Smooth muscle cell (in vitro differentiated cells): ENCODE measurements at regions not wholly inside any gene's neighbourhood (a gene's known extent, or its start where the extent isn't known, plus 50 kb on each side); places are given as distances from the start of the nearest gene placed in this dataset.

Experiments
- DNase-seq: peaks from one replicate; lab custom pipeline; 2025; ENCODE audit not compliant: unreplicated experiment; lab: John Stamatoyannopoulos, UW
- H2AFZ ChIP-seq: fragments of 200-600 bp; sonication (generic); 2 replicates; pipeline ENCODE4 v1.6.0; 2016; ENCODE audit warnings: antibody characterized with exemption, low read depth, mild to moderate bottlenecking
- H3F3A ChIP-seq: fragments of 200-600 bp; sonication (generic); 2 replicates; pipeline ENCODE4 v1.6.0; 2017; ENCODE audit warnings: antibody characterized with exemption, low read depth
- H3K27ac ChIP-seq: fragments of 200-600 bp; sonication (generic); 2 replicates; pipeline ENCODE4 v1.5.1; 2016; ENCODE audit warnings: low read depth, mild to moderate bottlenecking
- H3K27me3 ChIP-seq: fragments of 200-600 bp; sonication (generic); 2 replicates; pipeline ENCODE4 v1.6.1; 2016; ENCODE audit warnings: low read depth, mild to moderate bottlenecking
- H3K36me3 ChIP-seq: fragments of 200-600 bp; sonication (generic); 2 replicates; pipeline ENCODE4 v1.5.1; 2016; ENCODE audit warnings: low read depth
- H3K4me1 ChIP-seq: fragments of 200-600 bp; sonication (generic); 2 replicates; pipeline ENCODE4 v1.5.1; 2016; ENCODE audit warnings: low read depth
- H3K4me2 ChIP-seq: fragments of 200-600 bp; sonication (generic); 2 replicates; pipeline ENCODE4 v1.6.0; 2016; ENCODE audit warnings: mild to moderate bottlenecking
- H3K4me3 ChIP-seq: fragments of 200-600 bp; sonication (generic); 2 replicates; pipeline ENCODE4 v1.5.1; 2016; ENCODE audit warnings: mild to moderate bottlenecking
- H3K79me2 ChIP-seq: fragments of 200-600 bp; sonication (generic); 2 replicates; pipeline ENCODE4 v1.6.0; 2016; ENCODE audit warnings: low read depth, mild to moderate bottlenecking
- H3K9ac ChIP-seq: fragments of 200-600 bp; sonication (generic); 2 replicates; pipeline ENCODE4 v1.6.0; 2016; ENCODE audit warnings: low read depth
- H3K9me3 ChIP-seq: fragments of 200-600 bp; sonication (generic); replicated peaks from 2 replicates; pipeline ENCODE4 v1.5.1; 2016; ENCODE audit warnings: low read depth
- H4K20me1 ChIP-seq: fragments of 200-600 bp; sonication (generic); 2 replicates; pipeline ENCODE4 v1.6.0; 2016; ENCODE audit warnings: low read depth
- CTCF ChIP-seq: fragments of 200-600 bp; sonication (generic); IDR thresholded peaks from 2 replicates; pipeline ENCODE4 v1.5.1; 2017; ENCODE audit warnings: borderline replicate concordance, mild to moderate bottlenecking, antibody characterized with exemption; ENCODE audit not compliant: insufficient read depth, poor library complexity, severe bottlenecking
- WGBS: methylation state at CpG from one replicate; pipeline ENCODE4 v1.1.7; 2016; ENCODE audit warnings: low lambda C conversion rate; 5-methylcytosine and 5-hydroxymethylcytosine counted together

GRCh38 chr13:42373048-42373812 is 101.3 kb downstream of the AKAP11 start:
- Histone ChIP-seq H3K36me3 (no peaks in the 10 kb centered on the region), H3K9ac (no peak overlapping the region), H3K4me2 (no peak overlapping the region), H3K9me3 (no peaks in the 10 kb centered on the region), H3K27me3 (no peaks in the 10 kb centered on the region), H2AFZ (no peak overlapping the region), H4K20me1 (no peaks in the 10 kb centered on the region), H3K79me2 (no peaks in the 10 kb centered on the region), H3K27ac (no peak overlapping the region), H3K4me3 (no peak overlapping the region), H3F3A (no peaks in the 10 kb centered on the region), H3K4me1 (peaks cover 2% of the 10 kb centered on the region)
- DNase-seq, result no peak
- TF ChIP-seq CTCF, result no peak
- 86% methylated on average over 7 of the region's 7 CpGs for WGBS

- Histone ChIP-seq H3K4me2 (no peak overlapping the region), H3K79me2 (no peaks in the 10 kb centered on the region), H3K4me3 (no peak overlapping the region), H4K20me1 (no peaks in the 10 kb centered on the region), H3K4me1 (no peaks in the 10 kb centered on the region), H3K9ac (no peak overlapping the region), H2AFZ (no peak overlapping the region), H3F3A (no peaks in the 10 kb centered on the region), H3K36me3 (no peaks in the 10 kb centered on the region), H3K9me3 (no peaks in the 10 kb centered on the region), H3K27ac (no peak overlapping the region), H3K27me3 (no peaks in the 10 kb centered on the region)
- DNase-seq, result no peak
- TF ChIP-seq CTCF, result no peak
Observed at GRCh38 chr13:42375663-42376062, 103.7 kb downstream of the AKAP11 start.

- no peaks in the 10 kb centered on the region for H3F3A ChIP-seq
- no peaks in the 10 kb centered on the region for H3K79me2 ChIP-seq
- no peak overlapping the region for H3K9ac ChIP-seq
- no peak overlapping the region for H3K4me2 ChIP-seq
- H3K4me1 ChIP-seq, result no peaks in the 10 kb centered on the region
- H3K27me3 ChIP-seq, result no peaks in the 10 kb centered on the region
- TF ChIP-seq CTCF, result no peak
- H4K20me1 ChIP-seq, result no peaks in the 10 kb centered on the region
- no peak overlapping the region for H3K27ac ChIP-seq
- H3K36me3 ChIP-seq, result no peaks in the 10 kb centered on the region
- DNase-seq, result no peak
- WGBS, result 50% methylated on average over 4 of the region's 4 CpGs
- no peak overlapping the region for H2AFZ ChIP-seq
- H3K4me3 ChIP-seq, result no peak overlapping the region
- no peaks in the 10 kb centered on the region for H3K9me3 ChIP-seq
Observed at GRCh38 chr13:42377640-42378382, 105.9 kb downstream of the AKAP11 start.
